ENCODE measurements at regions not wholly inside any gene's neighbourhood (a gene's known extent, or its start where the extent isn't known, plus 50 kb on each side); places are given as distances from the start of the nearest gene placed in this dataset.

- ATAC-seq = no peak
- no peak for TF ChIP-seq CTCF (IDR thresholded peaks at IDR 0.05)
- Mint-ChIP-seq H3K9me3 (no peaks in the 10 kb centered on the region), H3K27me3 (ENCODE audit: low read depth in 2 of 2) (peaks cover 0 to 7% of the 10 kb centered on the region in 2 donors), H3K27ac (no peak overlapping the region), H3K36me3 (no peaks in the 10 kb centered on the region), H3K4me1 (no peaks in the 10 kb centered on the region), H3K4me3 (no peak overlapping the region)
- 79% methylated on average over 5 of the region's 5 CpGs for WGBS (ENCODE audit: insufficient coverage)
- H3K9me3 ChIP-seq (ENCODE audit: control insufficient read depth, insufficient read depth, low read length) = no peaks in the 10 kb centered on the region
- no peaks in the 10 kb centered on the region for H3K4me1 ChIP-seq (ENCODE audit: control insufficient read depth, insufficient read depth, low read length)
- no peak overlapping the region for H3K4me3 ChIP-seq (ENCODE audit: low read length)
- no peak for DNase-seq
- no peaks in the 10 kb centered on the region for H3K36me3 ChIP-seq (ENCODE audit: control insufficient read depth, insufficient read depth, low read length)
- no peak overlapping the region for H3K27ac ChIP-seq (ENCODE audit: low read length)
- H3K27me3 ChIP-seq (ENCODE audit: control insufficient read depth, insufficient read depth, low read length) = no peaks in the 10 kb centered on the region
- intact Hi-C loops (cut with micrococcal nuclease) = no loop called here
Measured at GRCh38 chr9:78606001-78606379, 309.1 kb downstream of the PSAT1 start.

- no peak overlapping the region for H3K27ac ChIP-seq (ENCODE audit: low read length)
- no peaks in the 10 kb centered on the region for H3K36me3 ChIP-seq (ENCODE audit: control insufficient read depth, insufficient read depth, low read length)
- no peak overlapping the region for H3K27ac Mint-ChIP-seq
- no peak for TF ChIP-seq CTCF (IDR thresholded peaks at IDR 0.05)
- no peak overlapping the region for H3K4me3 ChIP-seq (ENCODE audit: low read length)
- H3K9me3 ChIP-seq (ENCODE audit: control insufficient read depth, insufficient read depth, low read length) = no peaks in the 10 kb centered on the region
- no peak overlapping the region for H3K4me3 Mint-ChIP-seq
- 95% methylated on average over 5 of the region's 5 CpGs for WGBS (ENCODE audit: insufficient coverage)
- ATAC-seq = no peak
- intact Hi-C loops (cut with micrococcal nuclease) = no loop called here
- no peaks in the 10 kb centered on the region for H3K4me1 Mint-ChIP-seq
- peaks cover 0 to 7% of the 10 kb centered on the region in 2 donors for H3K27me3 Mint-ChIP-seq (ENCODE audit: low read depth in 2 of 2)
- H3K27me3 ChIP-seq (ENCODE audit: control insufficient read depth, insufficient read depth, low read length) = no peaks in the 10 kb centered on the region
- no peaks in the 10 kb centered on the region for H3K9me3 Mint-ChIP-seq
- no peak for DNase-seq
- no peaks in the 10 kb centered on the region for H3K4me1 ChIP-seq (ENCODE audit: control insufficient read depth, insufficient read depth, low read length)
- no peaks in the 10 kb centered on the region for H3K36me3 Mint-ChIP-seq
Measured at GRCh38 chr9:78607853-78608252, 310.9 kb downstream of the PSAT1 start.

- Histone ChIP-seq H3K36me3 (ENCODE audit: control insufficient read depth, insufficient read depth, low read length) (no peaks in the 10 kb centered on the region), H3K27ac (ENCODE audit: low read length) (no peak overlapping the region), H3K9me3 (ENCODE audit: control insufficient read depth, insufficient read depth, low read length) (no peaks in the 10 kb centered on the region), H3K4me3 (ENCODE audit: low read length) (no peak overlapping the region), H3K4me1 (ENCODE audit: control insufficient read depth, insufficient read depth, low read length) (no peaks in the 10 kb centered on the region), H3K27me3 (ENCODE audit: control insufficient read depth, insufficient read depth, low read length) (no peaks in the 10 kb centered on the region)
- intact Hi-C loops (cut with micrococcal nuclease) = no loop called here
- H3K27ac Mint-ChIP-seq = no peak overlapping the region
- H3K27me3 Mint-ChIP-seq (ENCODE audit: low read depth in 2 of 2) = peaks cover 0 to 4% of the 10 kb centered on the region in 2 donors
- 90% methylated on average over 7 of the region's 8 CpGs for WGBS (ENCODE audit: insufficient coverage)
- H3K4me3 Mint-ChIP-seq = no peak overlapping the region
- H3K4me1 Mint-ChIP-seq = no peaks in the 10 kb centered on the region
- no peaks in the 10 kb centered on the region for H3K36me3 Mint-ChIP-seq
- no peak for ATAC-seq
- no peak for DNase-seq
- no peaks in the 10 kb centered on the region for H3K9me3 Mint-ChIP-seq
- no peak for TF ChIP-seq CTCF (IDR thresholded peaks at IDR 0.05)
Measured at GRCh38 chr9:78609450-78609849, 312.5 kb downstream of the PSAT1 start.

GRCh38 chr9:78612091-78612490, 315.2 kb downstream of the PSAT1 start:
- Mint-ChIP-seq H3K9me3 (no peaks in the 10 kb centered on the region), H3K4me1 (no peaks in the 10 kb centered on the region), H3K4me3 (no peak overlapping the region), H3K27me3 (ENCODE audit: low read depth in 2 of 2) (no peaks in the 10 kb centered on the region), H3K27ac (no peak overlapping the region), H3K36me3 (no peaks in the 10 kb centered on the region)
- Histone ChIP-seq H3K4me3 (ENCODE audit: low read length) (no peak overlapping the region), H3K36me3 (ENCODE audit: control insufficient read depth, insufficient read depth, low read length) (no peaks in the 10 kb centered on the region), H3K27ac (ENCODE audit: low read length) (no peak overlapping the region), H3K9me3 (ENCODE audit: control insufficient read depth, insufficient read depth, low read length) (no peaks in the 10 kb centered on the region), H3K4me1 (ENCODE audit: control insufficient read depth, insufficient read depth, low read length) (no peaks in the 10 kb centered on the region), H3K27me3 (ENCODE audit: control insufficient read depth, insufficient read depth, low read length) (no peaks in the 10 kb centered on the region)
- intact Hi-C loops (cut with micrococcal nuclease) = no loop called here
- 80% methylated on average over 2 of the region's 2 CpGs for whole genome bisulfite sequencing (ENCODE audit: insufficient coverage)
- TF ChIP-seq CTCF (IDR thresholded peaks at IDR 0.05) = no peak
- no peak for ATAC-seq
- no peak for DNase-seq
